ENCODE measurements at regions not wholly inside any gene's neighbourhood (a gene's known extent, or its start where the extent isn't known, plus 50 kb on each side); places are given as distances from the start of the nearest gene placed in this dataset.

DNA sequence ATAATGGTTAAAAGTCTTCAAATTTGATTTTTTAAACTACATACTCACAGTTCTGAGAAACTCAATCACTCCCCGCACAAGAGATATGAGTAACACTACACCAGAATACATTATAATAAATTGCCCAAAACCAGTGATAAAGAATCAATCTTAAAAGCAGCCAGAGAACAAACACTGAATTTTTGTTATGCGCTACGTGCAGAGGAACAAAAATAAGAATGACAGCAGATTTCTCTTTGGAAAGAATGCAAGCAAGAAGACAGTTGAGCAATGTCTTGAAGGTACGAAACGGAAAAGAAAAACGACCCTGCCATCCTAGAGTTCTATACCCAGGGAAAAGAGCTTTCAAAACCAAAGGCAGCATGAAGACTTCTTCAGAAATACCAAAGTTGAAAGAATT is 216.7 kb downstream of the TTLL2 start:
- Histone ChIP-seq H3K9ac (ENCODE audit: low read depth in 2 of 2, low read length in 2 of 2) (no peak overlapping the region), H3K36me3 (no peaks in the 10 kb centered on the region), H3K27me3 (no peaks in the 10 kb centered on the region), H3K27ac (no peak overlapping the region), H3K9me3 (no peaks in the 10 kb centered on the region), H3K4me1 (no peaks in the 10 kb centered on the region), H3K4me3 (no peak overlapping the region)
- intact Hi-C loops (cut with DNase I), result no loop called here
- no peak for DNase-seq
- TF ChIP-seq CTCF (IDR thresholded peaks at IDR 0.05), result no peak

DNA sequence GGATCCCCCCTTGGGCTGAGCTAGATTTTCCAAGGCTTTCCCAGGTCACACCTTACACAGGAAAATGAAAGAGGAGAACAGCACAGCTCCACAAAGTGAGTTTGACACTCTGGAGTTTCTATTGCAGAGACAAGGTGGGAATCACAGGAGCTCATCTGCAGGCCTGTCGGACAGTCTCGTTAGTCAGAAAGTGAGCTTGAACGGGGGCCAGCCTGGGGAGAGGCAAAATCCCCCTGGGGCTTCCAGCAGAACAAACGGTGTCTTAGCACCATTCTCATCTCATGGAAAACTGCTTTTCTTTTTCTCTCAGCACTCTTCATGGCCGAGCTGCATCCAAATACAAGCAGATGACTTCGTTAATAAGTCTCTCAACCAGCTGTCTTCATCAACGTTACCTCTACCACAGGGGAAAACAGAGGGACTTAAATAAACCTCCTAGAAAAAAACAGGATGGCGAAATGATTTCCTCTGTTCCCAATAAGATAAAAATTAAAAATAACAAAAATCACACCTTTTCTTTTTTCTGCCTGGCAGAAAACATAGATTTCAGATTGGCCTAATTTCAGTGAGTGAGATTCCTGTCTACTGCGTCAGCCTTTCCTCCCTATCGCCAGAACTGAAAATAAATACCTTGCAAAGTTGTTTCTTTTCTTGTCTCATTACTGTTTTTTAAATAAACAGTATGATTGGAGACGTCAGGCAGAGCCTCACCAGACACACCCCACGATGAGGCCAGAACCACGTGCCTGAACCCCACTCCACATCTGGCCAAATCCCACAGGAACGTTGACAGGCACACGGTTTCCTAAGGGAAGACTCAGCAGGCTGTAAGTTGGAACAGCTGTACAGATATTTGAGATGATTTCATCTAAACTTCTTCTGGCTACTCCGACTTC is 219.0 kb downstream of the TTLL2 start:
- no peak for TF ChIP-seq CTCF (IDR thresholded peaks at IDR 0.05)
- no peak for DNase-seq
- Histone ChIP-seq H3K4me3 (no peak overlapping the region), H3K27me3 (no peaks in the 10 kb centered on the region), H3K9me3 (no peaks in the 10 kb centered on the region), H3K36me3 (no peaks in the 10 kb centered on the region), H3K9ac (ENCODE audit: low read depth in 2 of 2, low read length in 2 of 2) (no peak overlapping the region), H3K27ac (no peak overlapping the region), H3K4me1 (no peaks in the 10 kb centered on the region)
- intact Hi-C loops (cut with DNase I), result no loop called here

- H3K4me1 ChIP-seq, result no peaks in the 10 kb centered on the region
- no peaks in the 10 kb centered on the region for H3K27me3 ChIP-seq
- no peaks in the 10 kb centered on the region for H3K9me3 ChIP-seq
- intact Hi-C loops (cut with DNase I), result no loop called here
- H3K9ac ChIP-seq (ENCODE audit: low read depth in 2 of 2, low read length in 2 of 2), result no peak overlapping the region
- DNase-seq, result no peak
- no peak for TF ChIP-seq CTCF (IDR thresholded peaks at IDR 0.05)
- H3K36me3 ChIP-seq, result no peaks in the 10 kb centered on the region
- no peak overlapping the region for H3K27ac ChIP-seq
- no peak overlapping the region for H3K4me3 ChIP-seq
Observed at GRCh38 chr6:167546611-167547327, 221.9 kb downstream of the TTLL2 start.

DNA sequence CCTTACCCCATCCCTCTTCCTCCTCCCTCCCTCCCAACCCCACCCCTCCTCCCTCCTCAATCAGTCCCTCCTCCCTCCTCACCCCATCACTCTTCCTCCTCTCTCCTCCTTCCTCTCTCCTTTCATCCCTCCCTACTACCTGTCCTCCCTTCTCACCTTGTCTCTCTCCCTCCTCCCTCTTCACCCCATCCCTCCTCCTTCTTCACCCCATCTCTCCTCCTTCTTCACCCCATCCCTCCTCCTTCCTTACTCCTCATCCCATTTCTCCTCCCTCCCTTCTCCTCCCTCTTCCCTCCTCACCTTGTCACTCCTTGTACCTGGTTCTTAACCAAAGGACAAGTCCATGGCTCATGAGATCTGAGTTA is 222.4 kb downstream of the TTLL2 start:
- Histone ChIP-seq H3K27me3 (no peaks in the 10 kb centered on the region), H3K9ac (ENCODE audit: low read depth in 2 of 2, low read length in 2 of 2) (no peak overlapping the region), H3K4me3 (no peak overlapping the region), H3K36me3 (no peaks in the 10 kb centered on the region), H3K4me1 (no peaks in the 10 kb centered on the region), H3K27ac (no peak overlapping the region), H3K9me3 (no peaks in the 10 kb centered on the region)
- no peak for TF ChIP-seq CTCF (IDR thresholded peaks at IDR 0.05)
- intact Hi-C loops (cut with DNase I), result no loop called here
- no peak for DNase-seq

- no peak for DNase-seq
- Histone ChIP-seq H3K27ac (no peak overlapping the region), H3K27me3 (no peaks in the 10 kb centered on the region), H3K4me1 (no peaks in the 10 kb centered on the region), H3K4me3 (no peak overlapping the region), H3K9me3 (no peaks in the 10 kb centered on the region), H3K36me3 (no peaks in the 10 kb centered on the region), H3K9ac (ENCODE audit: low read depth in 2 of 2, low read length in 2 of 2) (no peak overlapping the region)
- intact Hi-C loops (cut with DNase I), result no loop called here
- no peak for TF ChIP-seq CTCF (IDR thresholded peaks at IDR 0.05)
Observed at GRCh38 chr6:167547751-167548150, 222.9 kb downstream of the TTLL2 start.

Measured in colonic mucosa (tissue), 4 donors.